T47D (cell line): ENCODE measurements at regions not wholly inside any gene's neighbourhood (a gene's known extent, or its start where the extent isn't known, plus 50 kb on each side); places are given as distances from the start of the nearest gene placed in this dataset.
A peak's percentile ranks its signal among the peaks of the same experiment; 100 is the strongest.

ENCODE experiments used
- DNase-seq, 2 experiments: peaks; one replicate each; pipeline versions ENCODE4 v3.0.0 to v3.0.0-alpha.2; 2011 to 2012; ENCODE audit warnings: low read depth in 1 of 2, low spot score in 1 of 2
- JUND ChIP-seq: IDR thresholded peaks from 2 replicates; pipeline ENCODE4 v1.6.1; 2012; ENCODE audit warnings: low read depth
- in situ Hi-C: cut with HindIII; loops from 2 replicates; pipeline ENCODE4 v1.10.0; 2016; ENCODE audit warnings: low sequenced_read_pairs, low pct_unique_long_range_greater_than_20kb

GRCh38 chr3:104715972-104716371, 650.7 kb upstream of the ALCAM start:
- no peak for DNase-seq
- in situ Hi-C loops, result no loop called here
- TF ChIP-seq JUND, result no peak

GRCh38 chr3:104717828-104718196, 648.9 kb upstream of the ALCAM start:
- in situ Hi-C loops, result no loop called here
- DNase-seq, result no peak
- no peak for TF ChIP-seq JUND

- DNase-seq, result no peak
- no peak for TF ChIP-seq JUND
- in situ Hi-C loops, result no loop called here
Observed at GRCh38 chr3:104723000-104723399, 643.7 kb upstream of the ALCAM start.

DNA sequence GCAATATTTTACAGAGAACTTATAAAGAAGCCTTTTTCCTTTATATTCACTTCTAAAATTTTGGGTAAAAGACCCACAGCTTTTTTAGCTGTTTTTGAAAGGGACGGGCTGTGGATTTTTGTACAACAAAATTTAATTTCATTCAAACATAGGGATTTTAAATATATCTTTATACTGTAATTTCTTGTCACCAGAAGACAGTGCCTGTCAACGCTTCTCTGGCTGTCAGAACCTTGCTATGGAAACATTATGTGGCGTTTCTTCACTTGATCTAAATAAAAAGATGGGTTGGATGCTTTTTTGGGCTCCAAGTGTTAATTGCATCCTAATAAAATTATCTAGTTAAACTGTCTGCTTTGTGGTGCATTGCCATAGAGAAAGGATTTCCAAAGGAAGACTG, 635.6 kb upstream of the ALCAM start:
- in situ Hi-C loops, result no loop called here
- no peak for TF ChIP-seq JUND
- DNase-seq, result no peak

GRCh38 chr3:104734627-104735026, 632.1 kb upstream of the ALCAM start:
- in situ Hi-C loops, result no loop called here
- TF ChIP-seq JUND, result no peak
- DNase-seq, result no peak

DNA sequence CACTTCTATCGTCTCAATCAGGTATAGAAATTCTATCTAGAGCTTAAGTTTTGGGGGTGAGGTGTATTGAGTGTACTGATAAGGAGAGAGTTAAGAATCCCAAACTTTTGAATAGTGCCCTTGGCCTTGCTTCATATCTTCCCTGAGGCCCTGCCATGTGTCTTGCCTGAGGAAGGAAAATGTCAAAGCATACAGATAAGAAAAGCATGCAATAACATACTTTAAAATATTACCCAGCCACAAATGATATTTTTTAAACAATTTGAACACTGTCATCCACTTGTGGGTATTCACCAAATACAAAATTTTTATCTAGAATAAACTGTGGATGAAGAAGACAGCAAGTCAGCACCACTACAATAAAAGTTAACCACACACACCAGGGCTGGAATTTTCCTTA, 631.0 kb upstream of the ALCAM start:
- in situ Hi-C loops, result no loop called here
- DNase-seq, result no peak
- no peak for TF ChIP-seq JUND

DNA sequence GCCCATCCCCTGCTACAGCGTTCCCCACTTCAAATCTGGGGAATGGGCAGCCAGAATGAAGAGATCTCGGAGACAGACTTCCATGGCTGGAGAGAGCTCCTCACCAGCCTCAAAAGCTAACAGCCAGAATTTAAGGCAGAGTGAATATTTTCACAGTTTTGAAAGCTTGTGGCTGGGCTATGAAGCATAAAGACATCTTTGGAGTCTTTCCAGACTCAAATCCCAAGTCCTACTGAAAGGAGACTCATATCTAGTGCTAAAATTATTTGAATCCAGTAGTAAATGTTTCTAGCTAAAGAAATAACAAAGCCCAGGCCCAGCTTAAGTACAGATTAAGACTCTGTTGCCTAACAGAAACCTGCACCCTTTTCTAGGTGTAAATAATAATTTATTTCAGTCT, 628.4 kb upstream of the ALCAM start:
- no peak for TF ChIP-seq JUND
- in situ Hi-C loops, result no loop called here
- DNase-seq, result no peak

DNA sequence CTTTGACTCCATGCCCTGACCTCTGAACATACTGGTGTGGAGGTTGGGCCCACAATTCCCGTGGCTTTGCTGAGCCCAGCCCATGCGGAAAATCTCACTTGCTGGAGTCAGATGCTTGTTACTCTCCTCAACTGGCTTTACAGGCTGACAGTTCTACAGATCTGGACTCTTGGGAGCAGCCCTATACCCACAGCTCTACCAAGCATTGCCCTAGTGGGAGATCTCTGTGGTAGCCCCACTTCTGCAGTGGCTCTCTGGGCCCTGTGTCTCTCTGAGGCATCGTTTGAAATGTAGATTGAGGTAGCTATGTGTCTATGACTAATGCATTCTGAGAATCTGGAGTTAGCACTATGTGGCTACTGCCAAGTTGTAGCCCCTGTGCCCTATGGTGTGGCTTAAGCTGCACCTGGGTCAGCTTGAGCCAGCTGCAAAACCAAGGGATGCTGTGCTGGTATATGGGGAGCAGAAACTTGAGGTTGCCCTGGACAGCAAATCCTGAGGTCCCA, 625.8 kb upstream of the ALCAM start:
- TF ChIP-seq JUND, result no peak
- no peak for DNase-seq
- in situ Hi-C loops, result no loop called here

GRCh38 chr3:104742044-104742443, 624.7 kb upstream of the ALCAM start:
- no peak for TF ChIP-seq JUND
- DNase-seq, result no peak
- in situ Hi-C loops, result no loop called here

DNA sequence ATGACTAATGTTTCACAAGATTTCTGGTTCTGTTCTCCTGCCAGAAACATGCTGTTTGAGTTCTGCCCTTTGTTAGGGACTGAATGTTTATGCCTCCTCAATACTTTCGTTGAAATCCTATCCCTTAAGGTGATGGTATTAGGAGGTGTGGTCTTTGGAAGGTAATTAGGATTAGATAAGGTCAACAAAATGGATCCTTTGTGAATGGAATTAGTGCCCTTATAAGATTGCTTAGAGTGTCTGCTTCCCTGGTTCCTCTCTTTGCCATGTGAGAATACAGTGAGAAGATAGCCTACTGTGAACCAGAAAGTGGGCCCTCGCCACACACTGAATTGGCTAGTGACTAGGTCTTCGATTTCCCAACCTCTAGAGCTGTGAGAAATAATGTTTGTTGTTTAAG, 621.4 kb upstream of the ALCAM start:
- TF ChIP-seq JUND, result no peak
- DNase-seq, result no peak
- in situ Hi-C loops, result no loop called here

GRCh38 chr3:104746056-104746455, 620.7 kb upstream of the ALCAM start:
- in situ Hi-C loops, result no loop called here
- no peak for TF ChIP-seq JUND
- DNase-seq, result no peak

DNA sequence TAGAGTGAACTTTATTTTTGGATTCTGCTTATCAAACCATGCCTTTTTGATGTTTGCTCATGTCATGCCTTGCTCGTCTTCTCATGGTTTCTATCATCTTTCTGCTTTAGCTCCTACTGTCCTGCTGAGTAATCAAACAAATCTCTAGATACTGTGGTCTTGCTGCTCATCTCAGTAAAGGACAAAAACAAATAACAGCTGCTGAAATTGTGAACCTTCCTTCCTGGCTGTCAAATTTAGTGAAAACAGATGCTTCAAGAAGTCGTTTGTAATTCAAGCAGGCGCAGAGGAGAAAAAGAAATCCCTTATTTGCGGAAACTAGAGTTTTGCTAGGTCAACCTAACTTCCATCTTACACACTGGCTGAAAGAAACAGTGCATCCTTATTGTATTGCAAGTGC, 616.1 kb upstream of the ALCAM start:
- in situ Hi-C loops, result no loop called here
- TF ChIP-seq JUND, result no peak
- no peak for DNase-seq

GRCh38 chr3:104755791-104756190, 610.9 kb upstream of the ALCAM start:
- no peak for DNase-seq
- in situ Hi-C loops, result no loop called here
- no peak for TF ChIP-seq JUND

- TF ChIP-seq JUND, result no peak
Observed at GRCh38 chr3:104763007-104763406, 603.7 kb upstream of the ALCAM start.

More at GRCh38 chr3:104763007-104763406, 603.7 kb upstream of the ALCAM start:
- in situ Hi-C loops, result no loop called here
- peak in 1 of 2 experiments; percentile 19 for DNase-seq
